Nephron progenitor cell (in vitro differentiated cells): ENCODE measurements at regions not wholly inside any gene's neighbourhood (a gene's known extent, or its start where the extent isn't known, plus 50 kb on each side); places are given as distances from the start of the nearest gene placed in this dataset.

Experiments used
- DNase-seq: peaks from one replicate; pipeline ENCODE4 v3.0.0; 2021
- H3K27ac Mint-ChIP-seq: 2 replicates; pipeline ENCODE4 v1.8.0; 2021; ENCODE audit warnings: mild to moderate bottlenecking, moderate library complexity, mixed read lengths
- H3K27me3 Mint-ChIP-seq: 2 replicates; pipeline ENCODE4 v1.8.0; 2021; ENCODE audit warnings: mild to moderate bottlenecking, low read depth, mixed read lengths; ENCODE audit not compliant: poor library complexity
- H3K36me3 Mint-ChIP-seq: 2 replicates; pipeline ENCODE4 v1.8.0; 2021; ENCODE audit warnings: low read depth, mixed read lengths
- H3K4me1 Mint-ChIP-seq: 2 replicates; pipeline ENCODE4 v1.8.0; 2021; ENCODE audit warnings: mixed read lengths
- H3K4me3 Mint-ChIP-seq: 2 replicates; pipeline ENCODE4 v1.8.0; 2021; ENCODE audit warnings: mild to moderate bottlenecking, moderate library complexity, mixed read lengths
- H3K9me3 Mint-ChIP-seq: 2 replicates; pipeline ENCODE4 v1.8.0; 2021; ENCODE audit warnings: mild to moderate bottlenecking, moderate library complexity, mixed read lengths
- TF ChIP-seq, protein P1 (sequence below): fragments of 200-600 bp; sonication (generic); IDR thresholded peaks from 2 replicates; pipeline ENCODE4 v1.5.0; 2021; ENCODE audit warnings: antibody characterized with exemption

DNA sequence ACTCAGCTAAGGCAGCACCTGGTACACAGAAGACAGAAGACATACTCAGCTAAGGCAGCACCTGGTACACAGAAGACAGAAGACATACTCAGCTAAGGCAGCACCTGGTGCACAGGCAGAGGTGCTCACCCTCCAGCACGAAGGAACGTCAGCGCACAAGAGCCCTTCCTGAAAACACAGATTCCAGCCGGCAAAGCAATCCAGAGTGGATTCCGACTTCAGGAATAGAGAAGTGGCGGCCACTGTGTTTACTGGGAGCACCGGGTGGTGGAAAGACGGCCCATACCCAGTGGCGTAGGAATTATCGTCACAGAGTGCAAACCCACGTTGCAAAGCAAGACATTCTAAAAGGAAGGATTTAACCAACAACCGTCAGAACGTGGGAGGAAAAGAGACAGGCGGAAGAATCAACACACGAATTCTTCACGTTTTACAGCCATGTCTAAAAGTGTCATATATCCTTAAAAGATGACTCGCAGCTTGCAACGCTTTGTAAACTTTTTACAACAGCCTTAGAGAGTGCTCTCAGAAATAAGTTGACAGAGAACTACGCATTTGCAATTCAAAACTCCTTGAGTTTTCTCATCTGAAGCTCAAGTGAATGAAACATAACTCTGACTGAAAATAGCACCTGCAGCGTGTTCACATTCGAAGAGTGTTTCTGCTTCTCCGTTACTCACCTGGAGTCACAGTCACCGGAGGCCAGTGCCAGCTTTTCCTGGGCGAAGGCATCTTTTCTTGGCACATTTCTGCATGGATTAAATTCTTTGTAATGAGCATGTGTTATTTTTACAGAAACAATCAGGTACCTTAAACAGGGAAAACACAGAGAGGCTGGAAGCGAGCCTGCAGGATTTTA is 55.8 kb upstream of the GALNT9 start:
- H3K36me3 Mint-ChIP-seq: no peaks in the 10 kb centered on the region
- H3K9me3 Mint-ChIP-seq: no peaks in the 10 kb centered on the region
- H3K27ac Mint-ChIP-seq: no peak overlapping the region

DNA sequence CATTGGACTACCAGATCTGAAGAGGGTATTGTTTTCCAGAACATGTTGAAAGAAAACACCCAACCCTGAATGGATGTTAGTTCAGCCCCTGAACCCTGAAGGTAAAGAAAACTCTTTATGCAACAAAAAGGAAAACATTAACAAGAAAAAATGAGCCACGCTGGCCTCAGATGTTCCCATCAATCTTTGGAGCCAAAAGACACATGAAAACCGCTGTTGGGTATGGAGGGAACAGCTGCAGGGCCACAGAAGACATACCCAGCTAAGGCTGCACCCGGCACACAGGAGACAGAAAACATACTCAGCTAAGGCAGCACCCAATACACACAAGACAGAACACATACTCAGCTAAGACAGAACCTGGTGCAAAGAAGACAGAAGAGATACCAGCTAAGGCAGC is 51.3 kb upstream of the GALNT9 start:
- Mint-ChIP-seq H3K27ac (no peak overlapping the region), H3K4me1 (no peaks in the 10 kb centered on the region), H3K27me3 (no peaks in the 10 kb centered on the region), H3K9me3 (no peaks in the 10 kb centered on the region), H3K36me3 (no peaks in the 10 kb centered on the region), H3K4me3 (no peak overlapping the region)
- TF ChIP-seq, protein P1, sequence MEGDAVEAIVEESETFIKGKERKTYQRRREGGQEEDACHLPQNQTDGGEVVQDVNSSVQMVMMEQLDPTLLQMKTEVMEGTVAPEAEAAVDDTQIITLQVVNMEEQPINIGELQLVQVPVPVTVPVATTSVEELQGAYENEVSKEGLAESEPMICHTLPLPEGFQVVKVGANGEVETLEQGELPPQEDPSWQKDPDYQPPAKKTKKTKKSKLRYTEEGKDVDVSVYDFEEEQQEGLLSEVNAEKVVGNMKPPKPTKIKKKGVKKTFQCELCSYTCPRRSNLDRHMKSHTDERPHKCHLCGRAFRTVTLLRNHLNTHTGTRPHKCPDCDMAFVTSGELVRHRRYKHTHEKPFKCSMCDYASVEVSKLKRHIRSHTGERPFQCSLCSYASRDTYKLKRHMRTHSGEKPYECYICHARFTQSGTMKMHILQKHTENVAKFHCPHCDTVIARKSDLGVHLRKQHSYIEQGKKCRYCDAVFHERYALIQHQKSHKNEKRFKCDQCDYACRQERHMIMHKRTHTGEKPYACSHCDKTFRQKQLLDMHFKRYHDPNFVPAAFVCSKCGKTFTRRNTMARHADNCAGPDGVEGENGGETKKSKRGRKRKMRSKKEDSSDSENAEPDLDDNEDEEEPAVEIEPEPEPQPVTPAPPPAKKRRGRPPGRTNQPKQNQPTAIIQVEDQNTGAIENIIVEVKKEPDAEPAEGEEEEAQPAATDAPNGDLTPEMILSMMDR: no peak
- DNase-seq: no peak

More for the DNA sequence above, 55.8 kb upstream of the GALNT9 start:
- TF ChIP-seq, protein P1: no peak
- no peak overlapping the region for H3K4me3 Mint-ChIP-seq
- peaks cover 10% of the 10 kb centered on the region for H3K4me1 Mint-ChIP-seq
- DNase-seq: no peak
- H3K27me3 Mint-ChIP-seq: peaks cover 23% of the 10 kb centered on the region

GRCh38 chr12:132379996-132380395 is 50.6 kb upstream of the GALNT9 start:
- no peaks in the 10 kb centered on the region for H3K9me3 Mint-ChIP-seq
- H3K36me3 Mint-ChIP-seq: no peaks in the 10 kb centered on the region
- peaks cover under 1% of the 10 kb centered on the region for H3K27me3 Mint-ChIP-seq
- H3K4me3 Mint-ChIP-seq: no peak overlapping the region
- H3K4me1 Mint-ChIP-seq: no peaks in the 10 kb centered on the region
- TF ChIP-seq, protein P1: no peak
- DNase-seq: no peak
- H3K27ac Mint-ChIP-seq: no peak overlapping the region

GRCh38 chr12:132379576-132379975 is 50.2 kb upstream of the GALNT9 start:
- no peak overlapping the region for H3K27ac Mint-ChIP-seq
- no peaks in the 10 kb centered on the region for H3K4me1 Mint-ChIP-seq
- TF ChIP-seq, protein P1: no peak
- DNase-seq: no peak
- no peaks in the 10 kb centered on the region for H3K9me3 Mint-ChIP-seq
- no peak overlapping the region for H3K4me3 Mint-ChIP-seq
- no peaks in the 10 kb centered on the region for H3K36me3 Mint-ChIP-seq
- H3K27me3 Mint-ChIP-seq: peaks cover 5% of the 10 kb centered on the region
